Fibroblast of skin of left quadriceps (primary cell): ENCODE measurements at regions not wholly inside any gene's neighbourhood (a gene's known extent, or its start where the extent isn't known, plus 50 kb on each side); places are given as distances from the start of the nearest gene placed in this dataset.
"Not testable (repeated sequence)": the region's sequence is repeated elsewhere in the genome, so short reads cannot be mapped to it uniquely, and the experiment has no call there.

ENCODE experiments used
- DNase-seq, 2 experiments: peaks; one replicate each; pipeline ENCODE4 v3.0.0-alpha.2; 2013; ENCODE audit warnings: low read depth in 2 of 2

DNA sequence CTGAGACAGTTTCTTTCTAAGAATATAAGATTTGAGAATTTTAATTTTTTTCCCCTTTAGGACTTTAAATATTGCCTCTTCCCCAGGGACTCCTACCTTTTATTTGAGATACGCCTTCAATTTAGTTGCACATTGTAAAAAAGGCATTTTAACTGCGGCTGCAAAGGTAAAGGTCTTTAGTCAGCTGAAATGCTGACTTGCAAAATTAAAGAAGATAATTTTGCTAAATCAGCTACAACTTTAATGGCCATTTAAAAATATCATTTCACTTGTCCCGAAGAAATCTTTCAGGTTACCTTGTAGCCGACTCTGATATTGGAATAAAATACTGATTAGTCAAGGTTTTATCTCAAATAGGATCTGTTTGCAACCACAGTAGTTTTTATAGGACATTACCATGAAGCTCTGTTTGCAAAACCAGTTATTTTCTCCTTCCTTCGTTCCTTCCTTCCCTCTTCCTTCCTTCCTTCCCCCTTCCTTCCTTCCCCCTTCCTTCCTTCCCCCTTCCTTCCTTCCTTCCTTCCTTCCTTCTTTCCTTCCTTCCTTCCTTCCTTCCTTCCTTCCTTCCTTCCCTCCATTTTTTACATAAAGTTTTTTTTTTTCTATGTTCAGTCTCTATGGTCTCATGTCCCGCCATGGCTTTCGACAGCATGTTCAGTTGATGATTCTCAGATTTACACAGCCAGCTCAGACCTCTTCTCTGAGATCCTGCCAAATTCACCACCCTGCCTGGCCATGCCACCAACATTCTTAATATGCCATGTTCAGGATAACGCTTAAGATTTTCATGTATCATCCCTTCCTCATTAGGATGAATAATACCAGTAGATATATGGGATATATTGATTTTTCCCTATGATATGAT lies 405.4 kb upstream of the PRKX start:
- no peak for DNase-seq

DNA sequence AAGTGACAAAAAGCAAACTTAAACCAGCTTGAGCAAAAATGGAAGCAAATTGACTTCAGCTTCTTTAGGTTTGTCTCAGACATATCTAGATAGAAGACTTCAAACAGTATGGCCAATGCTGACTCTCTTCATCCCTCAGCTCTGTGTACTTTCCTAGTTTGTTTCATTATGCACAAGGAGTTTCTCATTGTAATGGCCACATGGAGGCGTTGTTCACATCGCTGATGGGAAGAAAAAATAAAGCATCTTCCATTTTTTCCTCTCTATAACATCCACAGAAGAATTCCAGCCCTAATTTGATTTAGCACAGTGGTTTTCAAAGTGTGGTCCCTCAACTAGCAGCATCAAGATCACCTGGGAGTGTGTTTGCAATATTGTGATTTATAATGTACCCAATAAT lies 397.5 kb upstream of the PRKX start:
- DNase-seq: no peak

DNA sequence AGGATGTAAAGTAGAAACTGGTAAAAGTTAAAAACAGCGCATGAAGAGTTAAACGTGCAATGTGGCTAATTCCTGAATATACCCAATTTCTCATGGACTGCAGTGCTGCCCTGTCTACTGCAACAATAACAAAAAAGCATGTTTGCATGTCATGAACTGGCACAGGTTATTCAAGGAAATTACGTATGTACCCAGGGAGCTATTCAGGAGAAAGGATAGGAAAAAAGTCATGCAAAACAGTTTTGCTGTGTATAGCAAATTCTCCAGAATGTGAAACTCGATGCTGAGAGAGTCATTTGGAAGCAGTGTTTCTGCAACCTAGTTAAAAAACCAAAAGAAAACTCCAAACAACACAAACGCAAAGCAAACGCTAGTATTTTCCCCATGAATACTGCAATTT lies 381.5 kb upstream of the PRKX start:
- no peak for DNase-seq

DNA sequence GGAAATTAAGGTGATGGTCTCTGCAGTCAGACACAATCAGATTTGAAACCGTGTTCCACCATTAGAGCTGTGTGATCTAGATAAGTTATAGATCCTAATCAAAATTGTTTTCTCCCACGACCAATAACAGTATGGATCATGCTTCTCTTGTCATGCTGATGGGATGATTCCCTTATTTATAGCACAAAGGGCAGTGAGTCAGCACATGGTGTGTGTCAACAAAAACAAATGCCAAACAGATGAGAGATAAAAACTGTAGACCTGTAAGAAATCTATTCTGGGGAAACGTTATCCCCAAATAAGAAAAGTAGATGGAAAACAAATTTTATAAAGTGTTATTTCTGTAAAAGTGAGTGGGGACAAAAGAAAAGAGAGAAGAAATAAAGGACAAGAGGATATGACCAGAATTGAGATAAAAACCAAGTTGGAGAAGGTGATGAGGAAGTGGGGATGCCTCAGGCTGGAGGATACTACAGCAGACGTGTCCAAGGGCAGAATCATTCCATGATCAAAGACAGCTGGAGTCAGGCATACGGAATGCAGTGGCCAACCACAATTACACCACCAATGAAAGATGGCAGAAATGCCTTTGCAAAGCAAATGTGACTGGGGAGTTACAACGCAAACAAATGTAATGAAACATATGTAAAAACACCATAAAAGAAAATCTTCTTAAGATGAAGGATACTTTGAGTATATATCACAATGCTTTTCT lies 377.8 kb upstream of the PRKX start:
- DNase-seq: no peak

GRCh38 chrX:4059893-4060292 lies 346.4 kb upstream of the PRKX start:
- no peak for DNase-seq

DNA sequence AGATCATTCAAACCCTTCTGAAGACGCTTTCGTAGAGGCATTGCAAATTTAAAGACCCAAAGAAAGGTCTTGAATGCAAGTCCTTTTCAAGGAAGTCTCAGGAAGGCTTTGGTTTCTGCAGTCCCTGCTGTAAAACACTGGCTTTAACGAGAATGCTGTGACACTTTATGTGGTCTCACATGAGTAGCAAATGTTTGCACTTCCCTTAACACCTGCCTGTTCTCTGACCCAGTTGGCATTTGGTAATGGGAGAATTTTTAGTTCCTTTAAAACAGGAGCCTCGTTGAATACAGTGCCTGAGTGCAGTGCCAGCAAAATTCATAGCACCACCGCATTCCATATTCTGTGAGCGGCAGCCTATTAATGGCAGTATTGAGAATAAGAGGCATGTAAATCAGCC lies 330.5 kb upstream of the PRKX start:
- DNase-seq: no peak

DNA sequence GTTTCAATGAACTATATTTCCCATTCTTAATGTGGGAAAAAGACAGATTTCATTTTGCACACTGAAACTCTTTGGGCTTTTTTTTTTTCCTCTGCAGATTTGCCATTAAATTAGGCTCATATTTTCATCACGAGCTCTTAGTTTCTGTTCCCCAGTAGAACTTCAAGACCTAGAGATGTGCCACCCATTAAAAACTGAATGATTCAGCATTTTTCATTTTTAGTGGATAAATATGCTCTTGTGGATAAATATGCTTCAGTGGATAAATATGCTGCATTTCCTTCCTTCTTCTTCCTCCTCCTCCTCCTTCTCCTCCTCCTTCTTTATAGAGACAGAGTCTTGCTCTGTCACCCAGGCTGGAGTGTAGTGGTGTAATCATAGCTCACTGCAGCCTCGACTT lies 322.4 kb upstream of the PRKX start:
- no peak for DNase-seq

- DNase-seq: no peak
Measured at GRCh38 chrX:4028151-4028550, 314.7 kb upstream of the PRKX start.

DNA sequence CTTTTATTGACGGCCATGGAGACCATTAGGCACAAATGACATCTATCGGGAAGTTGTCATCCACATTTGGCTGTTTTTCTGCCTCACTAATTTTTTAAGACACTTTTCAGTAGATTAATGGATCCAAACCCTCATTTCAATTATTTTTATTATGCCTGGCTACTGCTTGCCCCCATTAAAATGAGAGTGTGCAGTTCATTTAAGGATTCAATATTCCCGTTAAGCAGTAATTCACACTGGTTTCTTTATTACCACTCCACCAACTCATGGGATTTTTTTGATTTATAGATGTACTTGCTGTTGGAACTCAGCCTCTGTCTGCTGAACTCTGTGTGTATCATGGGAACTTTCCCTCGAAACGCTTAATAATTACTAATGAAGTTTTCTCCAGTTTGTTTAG lies 291.8 kb upstream of the PRKX start:
- DNase-seq: no peak

DNA sequence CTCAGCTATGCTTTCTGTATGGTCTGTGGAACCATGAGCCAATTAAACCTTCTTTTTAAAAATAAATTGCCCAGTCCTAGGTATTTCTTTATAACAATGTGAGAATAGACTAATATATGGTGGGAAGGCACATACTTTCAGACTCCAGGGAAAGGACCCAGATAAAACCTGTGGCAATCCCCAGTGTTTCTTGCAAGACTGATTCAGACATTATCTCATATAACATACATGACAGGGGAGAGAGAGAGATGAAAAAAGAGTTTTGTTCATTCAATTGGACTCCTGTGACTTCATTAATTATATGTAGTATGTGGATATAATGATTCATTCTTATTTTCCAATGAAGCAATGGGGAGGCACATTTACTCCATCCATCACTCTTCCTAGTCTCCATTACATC lies 291.4 kb upstream of the PRKX start:
- DNase-seq: no peak

DNA sequence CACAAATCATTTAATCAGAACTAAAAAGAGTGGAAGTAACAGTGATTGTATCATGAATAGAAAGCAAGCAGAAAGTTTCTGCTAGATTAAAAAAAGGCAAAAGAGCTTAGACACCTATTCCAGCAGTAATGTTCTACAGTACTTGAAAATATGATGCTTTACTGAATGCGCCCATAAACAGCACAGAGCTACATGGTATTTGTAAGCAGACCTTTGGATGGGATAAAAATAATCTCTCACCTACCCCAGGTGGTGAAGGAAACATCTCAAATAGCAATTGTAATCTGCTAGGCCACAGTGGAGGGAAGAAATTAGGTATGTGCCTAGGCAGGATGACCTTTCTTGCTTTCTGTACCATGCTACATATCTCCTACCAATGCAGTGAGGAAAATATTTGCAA lies 280.9 kb upstream of the PRKX start:
- DNase-seq: no peak

- no peak for DNase-seq
Measured at GRCh38 chrX:3990569-3990968, 277.1 kb upstream of the PRKX start.

DNA sequence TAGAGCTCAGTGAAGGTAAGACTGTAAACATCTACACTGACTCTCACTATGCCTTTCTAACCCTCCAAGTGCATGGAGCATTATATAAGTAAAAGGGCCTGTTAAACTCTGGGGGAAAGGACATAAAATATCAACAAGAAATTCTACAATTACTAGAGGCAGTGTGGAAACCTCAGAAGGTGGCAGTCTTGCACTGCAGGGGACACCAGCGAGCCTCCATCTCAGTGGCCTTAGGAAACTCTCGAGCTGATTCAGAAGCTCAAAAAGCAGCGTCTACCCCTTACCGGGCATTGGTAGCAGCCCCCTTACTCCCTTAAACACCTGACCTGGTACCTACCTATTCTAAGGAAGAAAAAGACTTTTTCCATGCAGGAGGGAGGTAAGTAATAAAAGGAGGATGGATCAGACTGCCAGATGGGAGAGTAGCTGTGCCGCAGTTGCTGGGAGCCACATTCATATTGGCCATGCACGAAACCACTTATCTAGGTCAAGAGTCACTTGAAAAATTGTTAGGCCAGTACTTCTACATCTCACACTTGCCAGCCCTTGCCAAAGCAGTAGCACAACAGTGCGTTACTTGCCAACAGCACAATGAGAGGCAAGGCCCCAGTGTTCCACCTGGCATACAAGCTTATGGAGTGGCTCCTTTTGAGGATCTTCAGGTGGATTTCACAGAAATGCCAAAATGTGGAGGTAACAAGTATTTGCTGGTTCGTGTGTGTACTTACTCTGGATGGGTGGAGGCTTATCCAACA lies 258.8 kb upstream of the PRKX start:
- not testable (repeated sequence) for DNase-seq

DNA sequence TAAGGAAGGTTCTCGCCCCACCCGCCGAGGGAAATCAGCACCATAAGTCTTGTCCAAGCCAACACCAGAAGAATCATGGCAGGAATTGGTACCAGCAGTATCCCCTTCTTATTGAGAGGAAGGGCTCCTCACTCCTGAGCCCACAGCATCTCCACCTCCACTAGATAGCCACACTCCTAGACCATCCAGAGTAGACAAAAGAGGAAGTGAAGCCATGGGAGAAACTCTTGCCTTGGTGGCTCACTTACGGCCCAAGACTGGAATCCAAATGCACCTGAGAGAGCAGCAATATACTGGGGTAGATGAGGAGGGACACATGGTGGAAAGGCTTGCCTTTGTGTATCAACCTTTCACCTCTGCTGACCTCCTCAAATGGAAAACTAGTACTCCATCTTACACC lies 255.3 kb upstream of the PRKX start:
- DNase-seq: no peak

GRCh38 chrX:3963980-3964379 lies 250.5 kb upstream of the PRKX start:
- no peak for DNase-seq

DNA sequence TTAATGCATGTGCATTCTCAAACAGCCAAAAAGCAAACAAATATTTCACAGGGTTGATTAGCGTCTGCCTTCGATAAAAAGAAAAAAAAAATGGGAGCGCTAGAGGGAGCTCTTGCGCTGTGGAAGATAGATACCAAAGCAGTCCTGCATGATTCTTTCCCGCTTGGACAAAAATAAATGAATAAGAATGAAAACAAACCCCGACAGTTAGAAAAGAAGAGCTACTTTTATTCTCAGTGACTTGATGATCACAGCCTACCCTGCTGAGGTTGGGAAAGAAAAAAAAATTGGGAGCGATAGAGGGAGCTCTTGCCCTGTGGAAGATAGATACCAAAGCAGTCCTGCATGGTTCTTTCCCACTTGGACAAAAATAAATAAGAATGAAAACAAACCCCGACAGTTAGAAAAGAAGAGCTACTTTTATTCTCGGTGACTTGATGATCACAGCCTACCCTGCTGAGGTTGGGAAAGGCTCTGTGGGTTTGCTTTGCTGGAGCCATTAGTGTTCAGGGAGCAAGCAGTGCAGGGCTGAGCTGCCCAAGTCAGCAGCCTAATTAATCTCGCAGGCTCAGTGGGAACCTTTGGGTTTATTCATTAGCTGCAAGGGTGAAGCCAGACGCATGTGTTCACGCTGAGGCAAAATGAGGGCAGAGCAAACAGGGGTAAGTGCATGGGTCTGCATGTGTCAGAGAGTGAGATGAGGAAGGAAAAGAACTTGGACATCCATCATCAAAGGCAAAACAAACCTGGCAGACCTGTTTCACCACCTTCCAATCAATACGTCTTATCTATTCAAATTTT lies 249.3 kb upstream of the PRKX start:
- no peak for DNase-seq

DNA sequence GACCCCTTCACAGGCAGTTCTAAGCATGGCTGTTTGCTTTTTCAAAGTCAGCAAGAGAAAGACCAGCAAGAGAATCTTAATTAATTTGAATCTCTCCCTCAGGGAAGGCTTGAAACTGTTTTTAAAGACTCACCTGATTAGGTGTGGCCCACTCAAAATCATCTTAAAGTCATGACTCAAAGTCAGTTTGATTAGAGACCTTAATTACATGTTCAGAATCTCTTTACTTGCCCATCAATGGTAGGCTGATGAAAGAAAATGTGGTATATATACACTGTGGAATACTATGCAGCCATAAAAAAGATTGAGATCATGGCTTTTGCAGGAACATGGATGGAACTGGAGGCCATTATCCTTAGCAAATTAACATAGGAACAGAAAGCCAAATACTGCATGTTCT lies 247.5 kb upstream of the PRKX start:
- no peak for DNase-seq

DNA sequence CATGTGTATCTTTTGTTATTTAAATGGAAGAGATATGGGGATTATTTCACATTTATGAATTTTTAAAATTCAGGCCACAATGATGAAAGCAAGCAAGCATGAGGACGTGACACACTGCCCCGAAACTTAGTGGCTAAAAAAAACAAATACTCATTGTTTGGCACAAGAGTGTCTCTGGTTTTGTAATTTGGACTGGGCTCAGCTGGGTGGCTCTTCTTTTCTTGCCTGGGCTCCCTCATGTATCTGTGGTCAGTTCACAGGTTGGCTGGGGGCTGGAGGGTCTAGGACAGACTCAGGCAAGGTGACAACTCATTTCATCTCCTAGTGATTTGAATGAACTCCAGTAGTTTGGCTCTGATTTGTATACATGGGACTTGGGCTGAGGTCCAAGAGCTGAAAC lies 238.4 kb upstream of the PRKX start:
- no peak for DNase-seq

GRCh38 chrX:3950373-3950772 lies 236.9 kb upstream of the PRKX start:
- no peak for DNase-seq

- DNase-seq: no peak
Measured at GRCh38 chrX:3943965-3944364, 230.5 kb upstream of the PRKX start.

DNA sequence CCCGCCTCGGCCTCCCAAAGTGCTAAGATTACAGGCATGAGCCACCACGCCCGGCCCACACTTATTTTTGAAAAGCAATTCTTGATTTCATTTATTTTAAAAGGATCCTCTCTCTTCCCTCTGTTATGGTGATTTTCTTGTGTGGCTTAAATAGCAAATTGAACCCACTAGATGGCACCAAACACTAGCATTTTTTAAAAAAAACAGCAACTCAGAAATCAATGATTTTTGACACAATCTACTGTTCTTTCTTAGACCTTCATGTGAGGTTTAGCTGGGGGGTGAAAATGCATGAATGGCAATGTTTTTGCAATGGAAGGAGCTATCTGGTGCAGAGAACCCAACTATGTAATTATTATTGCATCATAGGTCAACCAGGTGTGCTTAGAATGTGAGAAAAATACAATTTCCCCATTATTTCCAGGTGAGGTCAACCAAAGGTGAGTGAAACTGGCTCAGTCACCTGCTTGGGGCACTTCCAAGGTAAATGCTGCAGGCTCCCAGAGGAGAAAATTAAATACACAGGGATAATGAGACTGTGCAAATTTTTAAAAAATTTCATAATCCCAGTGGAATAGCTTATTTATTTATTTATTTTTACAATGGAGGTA lies 226.7 kb upstream of the PRKX start:
- DNase-seq: no peak
